ENCODE measurements at regions not wholly inside any gene's neighbourhood (a gene's known extent, or its start where the extent isn't known, plus 50 kb on each side); places are given as distances from the start of the nearest gene placed in this dataset.

DNA sequence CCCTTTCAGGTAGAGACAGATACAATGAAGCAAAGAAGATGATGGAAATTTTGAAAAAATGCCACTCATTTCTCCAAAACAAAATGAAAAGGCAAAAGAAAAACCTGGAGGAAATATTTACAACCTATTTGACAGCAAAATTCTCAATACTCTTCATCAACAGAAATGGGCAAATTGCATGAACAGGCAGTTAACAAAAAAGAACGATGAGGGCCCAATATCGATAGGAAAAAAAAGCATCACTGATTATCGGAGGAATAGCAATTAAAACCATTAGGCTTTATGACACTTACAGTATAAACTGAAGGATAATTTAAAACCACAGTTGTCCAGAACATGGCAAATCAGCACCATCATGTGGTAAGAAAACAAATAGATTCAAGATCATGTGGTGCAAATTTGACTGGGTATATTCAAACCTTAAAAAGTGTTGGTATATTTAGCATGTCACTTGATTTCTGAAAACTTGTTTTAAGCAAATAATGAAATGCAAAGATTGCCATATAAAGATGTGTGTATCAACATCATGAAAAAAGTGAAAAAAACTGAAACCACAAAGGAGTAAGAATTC is 222.9 kb downstream of the BRD1 start:
- no peak for DNase-seq

DNA sequence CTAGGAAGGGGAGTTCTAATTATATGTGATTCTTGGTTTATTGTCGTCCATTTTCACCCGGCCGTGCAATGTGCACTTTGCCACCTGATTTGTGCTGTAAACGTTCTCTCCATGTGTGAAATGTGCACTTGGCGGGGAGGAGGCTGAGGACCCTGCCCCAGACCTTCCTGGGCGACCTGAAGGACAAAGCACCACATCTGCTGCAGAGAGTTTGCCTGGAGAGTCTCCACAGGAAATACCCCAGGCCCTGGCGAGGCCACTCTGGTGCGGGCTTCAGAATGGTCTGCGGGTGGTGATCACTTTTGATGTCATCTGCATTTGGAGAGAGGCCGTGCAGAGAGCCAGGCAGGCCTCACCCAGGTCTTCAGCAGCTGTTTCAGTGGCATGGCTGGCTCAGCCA is 224.7 kb downstream of the BRD1 start:
- DNase-seq = no peak

DNA sequence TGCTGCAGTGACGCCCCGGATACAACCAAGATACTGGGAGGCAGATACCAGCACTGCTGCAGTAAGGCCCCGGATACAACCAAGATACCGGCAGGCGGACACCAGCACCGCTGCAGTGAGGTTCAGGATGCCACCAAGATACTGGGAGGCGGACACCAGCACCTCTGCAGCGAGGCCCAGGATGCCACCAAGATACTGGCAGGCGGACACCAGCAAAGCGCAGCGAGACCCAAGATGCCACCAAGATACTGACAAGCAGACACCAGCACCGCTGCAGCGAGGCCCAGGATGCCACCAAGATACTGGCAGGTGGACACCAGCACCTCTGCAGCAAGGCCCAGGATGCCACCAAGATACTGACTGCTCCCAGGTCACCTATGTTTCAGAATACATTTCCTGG is 225.2 kb downstream of the BRD1 start:
- DNase-seq = no peak

DNA sequence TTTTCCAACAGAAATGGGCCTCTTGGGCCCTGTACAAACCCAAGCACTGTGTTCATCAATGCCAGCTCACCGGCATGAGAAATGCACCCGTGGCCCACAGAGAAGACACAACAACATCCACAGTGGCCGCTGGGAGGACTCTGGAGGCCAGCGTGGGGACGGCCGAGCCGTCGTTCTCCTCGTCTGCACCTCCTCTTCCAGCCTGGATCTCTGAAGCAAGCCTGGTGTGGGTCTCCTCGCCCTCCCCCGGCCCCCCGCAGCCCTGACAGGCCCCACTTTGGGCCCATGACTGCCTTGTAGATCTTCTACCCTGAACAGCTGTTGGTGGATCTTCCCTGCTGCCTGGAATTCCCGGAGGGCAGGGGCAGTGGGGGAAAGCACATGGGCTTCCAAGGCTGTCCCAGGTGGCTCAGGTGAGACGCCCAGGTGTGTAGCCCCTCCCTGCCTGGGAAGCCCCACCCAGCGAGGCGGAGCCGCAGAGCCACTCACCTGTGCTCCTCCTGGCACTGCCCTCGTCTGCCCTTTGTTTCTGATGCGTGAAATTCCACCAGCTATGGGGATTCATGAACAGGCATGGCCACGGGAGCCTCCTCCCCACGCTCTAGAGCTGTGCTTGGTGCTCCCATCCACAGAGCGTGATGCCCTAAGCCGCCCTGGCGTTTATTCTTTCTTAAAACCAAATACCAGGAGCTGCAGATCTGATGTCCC is 225.9 kb downstream of the BRD1 start:
- DNase-seq = no peak

DNA sequence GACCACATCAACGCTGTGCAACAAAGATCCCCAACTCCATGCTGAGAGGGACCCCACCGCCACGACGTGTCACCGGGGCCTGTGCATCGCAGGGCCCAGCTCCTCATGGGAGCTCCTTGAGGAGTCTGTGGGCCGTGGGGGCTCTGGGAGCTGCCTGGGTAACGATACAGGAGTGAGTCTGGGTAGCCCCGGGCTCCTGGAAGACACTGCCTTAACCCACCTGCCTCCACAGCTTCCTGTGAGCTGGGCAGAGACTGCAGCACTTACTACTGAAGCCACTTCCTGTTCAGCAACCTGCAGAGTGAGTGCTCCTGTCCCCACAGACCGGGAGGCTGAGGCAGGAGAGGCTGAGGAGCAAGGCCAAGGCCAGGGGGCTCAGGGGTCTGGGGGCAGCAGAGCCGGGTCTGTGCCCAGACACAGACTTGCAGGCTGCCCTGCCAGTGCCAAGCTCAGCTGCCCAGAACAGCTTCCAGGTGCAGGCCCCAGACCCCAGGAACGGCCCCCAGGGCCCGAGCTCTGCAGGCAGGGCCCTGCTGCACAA is 226.7 kb downstream of the BRD1 start:
- no peak for DNase-seq

DNA sequence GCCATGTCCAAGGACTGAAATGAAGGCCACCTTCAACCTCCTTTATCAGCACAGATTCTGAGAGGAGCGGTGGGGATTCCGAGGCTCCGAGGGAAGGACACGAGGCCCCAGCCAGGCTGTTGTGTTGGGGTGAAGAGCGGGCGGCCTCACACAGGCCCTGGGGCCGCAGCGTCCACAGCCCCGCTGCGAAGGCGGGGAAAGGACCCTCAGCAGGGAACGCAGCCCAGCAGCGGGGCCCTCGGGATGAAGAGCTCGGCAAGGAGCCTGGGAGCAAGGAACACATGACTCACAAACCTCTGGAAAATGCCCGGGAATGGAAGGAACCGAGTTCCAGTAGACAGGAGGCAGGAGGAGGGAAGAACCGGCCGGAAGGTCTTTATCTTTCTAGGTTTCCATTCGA is 227.2 kb downstream of the BRD1 start:
- DNase-seq = peak; percentile 68

DNA sequence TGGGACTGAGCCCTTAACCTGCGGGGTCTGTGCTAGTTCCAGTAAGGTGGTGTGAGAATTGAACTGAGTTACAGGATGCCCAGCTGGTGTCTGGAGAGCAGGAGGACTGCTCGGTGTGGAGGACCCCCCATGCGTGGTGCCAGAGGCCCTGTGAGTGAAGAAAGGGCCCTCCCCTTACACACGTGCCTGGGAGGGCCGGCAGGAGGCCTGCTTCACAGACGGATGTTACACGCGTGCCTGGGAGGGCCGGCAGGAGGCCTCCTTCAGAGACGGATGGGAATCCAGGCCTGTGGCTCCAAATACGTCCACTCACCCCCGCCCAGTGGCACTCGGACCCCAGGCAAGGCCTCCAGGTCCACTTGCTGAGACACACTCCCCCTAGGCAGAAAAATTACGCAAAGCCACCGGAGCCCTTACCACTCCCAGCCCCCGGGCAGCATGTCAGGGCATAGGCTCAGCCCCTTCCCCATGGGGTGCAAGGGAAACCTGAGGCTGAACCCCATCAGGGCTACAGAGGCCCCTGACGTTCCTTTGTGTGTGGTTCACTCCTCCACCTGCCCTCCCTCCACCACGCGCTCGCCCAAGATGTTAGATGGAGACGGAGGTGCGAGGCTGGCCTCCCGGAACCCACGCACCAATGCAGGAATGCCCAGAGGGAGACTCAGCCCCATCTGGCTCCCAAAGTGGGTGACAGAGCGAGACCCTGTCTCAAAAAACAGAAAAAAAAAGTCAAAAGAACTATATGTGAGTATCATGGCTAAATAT is 227.8 kb downstream of the BRD1 start:
- DNase-seq = no peak

DNA sequence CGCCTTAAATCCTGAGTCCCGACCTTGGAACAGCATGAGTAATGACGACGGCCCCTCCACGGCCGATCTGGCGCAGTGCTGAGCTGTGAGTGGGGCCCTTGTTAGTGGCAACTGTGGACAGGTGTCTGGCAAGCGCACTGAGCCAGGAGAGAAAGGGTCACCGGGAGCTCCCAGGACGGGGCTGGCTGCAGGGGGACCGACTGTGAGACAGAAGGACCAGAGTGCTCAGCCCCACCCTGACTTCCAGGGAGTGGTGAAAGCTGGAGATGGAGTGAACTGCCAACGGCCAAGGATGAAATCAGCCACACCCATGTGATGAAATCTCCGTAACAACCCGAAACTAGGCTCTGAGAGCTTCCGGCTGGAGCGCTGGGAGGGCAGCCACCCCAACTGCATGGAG is 228.6 kb downstream of the BRD1 start:
- DNase-seq = no peak

DNA sequence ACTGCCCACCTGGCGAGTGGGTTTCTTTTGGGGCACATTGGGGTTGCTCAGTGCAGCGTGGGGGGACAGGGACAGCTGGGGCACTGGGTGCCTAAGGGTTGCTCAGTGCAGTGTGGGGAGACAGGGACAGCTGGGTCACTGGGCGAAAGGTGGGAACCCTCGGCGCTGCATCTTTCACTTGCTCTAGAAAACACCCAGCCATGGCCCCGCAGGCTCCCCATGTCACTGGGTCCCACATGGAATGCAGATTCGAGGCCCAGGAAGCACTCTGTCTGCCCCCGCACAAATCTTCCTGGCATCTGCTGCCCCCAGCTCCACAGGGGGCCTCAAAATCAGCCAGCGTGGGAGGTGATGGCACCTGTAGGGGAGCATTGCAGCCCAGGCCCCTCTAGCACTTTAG is 229.3 kb downstream of the BRD1 start:
- no peak for DNase-seq

DNA sequence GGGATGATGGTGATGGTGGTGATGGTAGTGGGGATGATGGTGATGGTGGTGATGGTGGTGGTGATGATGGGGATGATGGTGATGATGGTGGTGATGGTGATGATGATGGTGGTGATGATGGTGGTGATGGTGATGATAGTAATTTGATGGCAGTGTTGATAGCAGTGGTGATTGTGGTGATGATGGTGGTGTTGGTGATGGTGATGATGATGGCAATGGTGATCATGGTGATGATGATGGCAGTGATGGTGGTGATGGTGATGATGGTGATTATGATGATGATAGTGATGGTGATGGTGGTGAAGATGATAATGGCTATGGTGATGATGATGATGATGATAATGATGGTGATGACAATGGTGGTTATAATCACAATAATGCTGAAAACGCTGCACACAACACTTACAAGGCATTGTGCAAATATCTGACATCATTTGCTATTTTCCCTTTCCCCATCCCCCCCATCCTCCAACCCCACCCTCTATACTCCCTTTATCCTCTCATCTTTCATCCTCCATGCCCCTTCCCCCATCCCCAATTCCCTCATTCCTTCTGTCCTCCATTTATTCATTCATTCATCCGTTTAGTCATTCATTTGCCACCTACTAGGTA is 230.1 kb downstream of the BRD1 start:
- DNase-seq = no peak

DNA sequence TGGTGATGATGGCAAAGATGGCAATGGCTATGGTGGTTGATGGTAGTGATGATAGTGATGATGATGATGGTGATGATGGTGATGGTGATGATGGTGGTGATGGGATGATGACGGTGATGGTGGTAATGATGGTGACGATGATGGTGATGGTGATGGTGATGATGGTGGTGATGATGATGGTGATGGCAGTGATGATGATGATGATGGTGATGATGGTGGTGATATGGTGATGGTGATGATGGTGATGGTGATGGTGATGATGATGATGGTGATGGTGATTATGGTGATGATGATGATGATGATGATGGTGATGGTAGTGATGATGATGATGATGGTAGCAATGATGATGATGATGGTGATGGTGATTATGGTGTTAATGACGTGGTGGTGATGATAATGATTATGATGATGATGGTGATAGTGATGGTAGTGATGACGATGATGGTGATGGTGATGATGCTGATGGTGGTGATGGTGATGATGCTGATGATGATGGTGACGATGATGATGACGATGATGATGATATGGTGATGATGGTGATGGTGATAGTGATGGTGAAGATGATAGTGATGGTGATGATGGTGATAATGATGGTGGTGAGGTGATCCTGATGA is 232.1 kb downstream of the BRD1 start:
- DNase-seq = no peak

DNA sequence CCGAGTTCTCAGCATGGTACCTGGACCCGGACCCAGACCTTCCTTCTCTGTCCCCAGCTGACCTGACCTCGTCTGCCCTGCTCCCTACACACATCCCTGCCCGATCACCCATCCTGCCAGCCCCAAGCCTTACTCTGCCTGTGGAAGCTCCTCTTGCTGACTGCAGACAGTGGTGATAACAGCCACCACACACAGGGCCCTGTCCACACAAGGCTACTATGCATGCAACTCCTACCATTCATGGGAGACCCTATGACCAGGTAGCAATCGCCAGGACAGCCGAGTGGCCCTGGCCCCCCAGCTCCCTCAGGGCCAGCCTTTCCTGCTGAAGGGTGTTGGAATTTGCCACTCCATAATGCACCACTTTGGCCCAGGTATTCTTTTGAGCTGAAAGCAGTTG is 233.6 kb downstream of the BRD1 start:
- DNase-seq = no peak

DNA sequence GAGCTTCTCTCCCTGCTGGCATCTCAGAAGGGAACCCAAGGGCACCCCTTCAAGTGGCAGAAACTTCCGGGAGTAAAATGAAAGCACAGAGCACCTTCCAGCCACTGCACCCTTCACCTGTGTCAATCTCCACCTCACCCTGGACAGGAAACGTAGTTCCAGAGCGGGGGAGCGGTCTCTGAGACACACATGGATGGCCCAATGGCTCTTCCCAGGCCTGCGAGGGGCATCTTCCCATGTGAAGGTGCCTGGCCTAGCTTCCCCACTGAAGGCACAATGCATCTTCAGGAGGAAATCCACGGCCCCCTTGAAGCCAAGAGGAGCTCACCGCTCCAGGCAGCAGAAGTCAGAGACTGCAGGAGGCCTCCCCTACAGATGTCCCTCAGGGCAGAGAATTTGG is 234.2 kb downstream of the BRD1 start:
- DNase-seq = no peak

DNA sequence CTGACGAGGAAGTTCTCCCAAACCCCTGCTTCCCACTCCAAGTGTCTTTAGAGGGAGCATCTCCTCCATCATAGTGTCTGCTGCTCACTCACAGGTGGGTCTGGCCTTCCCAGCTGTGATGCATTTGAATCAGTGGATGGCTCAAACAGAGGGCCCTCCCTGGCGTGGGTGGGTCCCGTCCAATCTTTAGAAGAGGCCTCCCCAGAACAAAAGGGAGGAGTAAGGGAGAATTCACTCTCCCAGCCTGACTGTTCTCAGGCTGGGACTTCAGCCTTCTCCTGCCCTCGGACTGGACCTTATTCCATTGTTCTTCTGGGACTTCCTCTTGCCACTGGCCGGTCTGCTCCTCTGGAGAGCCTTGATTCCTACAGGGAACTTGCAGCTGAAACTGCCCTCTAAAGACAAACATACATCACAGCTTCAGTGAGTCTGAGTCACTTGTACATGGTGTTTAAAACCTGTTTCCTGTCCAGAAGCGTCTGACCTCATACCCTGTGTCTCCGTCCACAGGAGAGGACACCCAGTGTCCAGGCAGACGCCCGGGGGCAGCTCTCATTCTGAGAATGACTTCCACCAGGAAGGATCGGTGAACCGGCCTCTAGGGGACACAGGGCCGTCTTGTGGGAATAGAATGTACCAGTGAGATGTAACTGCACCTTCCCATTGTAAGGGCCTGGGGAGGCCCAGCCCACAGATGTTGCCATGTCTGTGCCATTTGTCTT is 234.7 kb downstream of the BRD1 start:
- no peak for DNase-seq

DNA sequence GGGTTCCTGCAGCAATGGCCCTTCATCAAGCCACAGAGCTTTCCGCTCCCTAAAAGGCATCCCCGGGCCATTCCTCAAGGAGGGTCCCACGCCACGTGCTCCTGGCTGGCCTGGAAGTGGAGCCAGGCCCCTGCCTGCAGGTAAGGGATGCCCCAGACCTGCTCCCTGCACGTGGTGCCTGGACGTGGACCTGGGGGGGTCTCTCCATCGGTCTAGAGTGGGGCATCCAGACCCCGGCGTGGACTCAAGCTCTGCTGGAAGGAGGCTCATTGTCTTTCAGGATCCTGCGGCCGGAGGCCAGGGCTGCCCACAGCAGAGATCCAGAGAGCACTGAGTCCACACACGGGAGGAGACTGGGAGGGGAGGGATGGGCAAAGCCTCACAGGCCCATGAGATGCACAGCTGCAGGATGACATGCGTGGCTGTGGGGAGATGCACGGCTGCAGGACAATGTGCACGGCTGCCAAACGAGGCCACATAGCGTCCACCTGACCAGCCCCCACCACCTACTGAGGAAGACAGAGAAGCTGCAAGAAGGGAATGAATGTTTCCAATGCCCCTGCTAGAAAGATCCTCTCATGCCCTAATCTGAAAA is 236.7 kb downstream of the BRD1 start:
- no peak for DNase-seq

DNA sequence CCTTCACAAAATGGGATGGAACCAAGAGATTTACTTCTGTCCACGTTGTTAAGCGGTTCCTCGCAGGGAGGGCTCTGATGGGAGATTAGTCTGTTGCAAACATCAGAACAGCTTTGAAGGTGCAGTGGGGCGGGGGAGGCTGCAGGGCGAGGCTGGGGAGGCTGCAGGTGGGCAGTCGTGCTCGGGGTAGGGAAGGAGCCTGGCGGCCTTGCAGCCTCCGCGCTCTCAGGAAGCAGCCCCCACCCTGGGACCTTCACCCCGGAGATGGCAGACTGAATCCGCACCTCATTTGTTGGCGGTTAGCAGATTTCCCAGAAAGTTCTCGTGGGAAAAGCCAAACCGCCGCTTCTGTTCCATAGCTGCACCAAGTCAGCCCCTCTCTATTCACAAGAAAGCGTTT is 237.3 kb downstream of the BRD1 start:
- DNase-seq = no peak

DNA sequence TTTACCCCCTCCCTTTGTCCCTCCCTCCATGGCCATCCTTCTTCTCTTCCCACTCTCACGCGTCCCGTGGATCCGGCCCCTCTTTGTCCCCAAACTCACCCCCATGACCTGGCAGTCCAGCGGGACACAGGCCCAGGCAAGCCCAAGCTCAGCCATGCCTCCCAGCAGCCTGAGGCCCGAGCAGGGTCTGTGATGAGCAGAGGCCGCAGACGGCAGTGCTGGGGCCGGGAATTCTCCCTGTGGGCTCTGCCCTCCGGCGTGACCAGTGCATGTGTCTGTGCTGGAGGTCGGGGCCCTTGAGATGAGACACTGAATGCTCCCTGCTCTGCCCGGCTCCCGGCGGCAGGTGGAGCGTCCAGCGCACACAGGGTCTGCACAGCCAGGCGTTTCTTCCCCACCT is 237.9 kb downstream of the BRD1 start:
- no peak for DNase-seq

DNA sequence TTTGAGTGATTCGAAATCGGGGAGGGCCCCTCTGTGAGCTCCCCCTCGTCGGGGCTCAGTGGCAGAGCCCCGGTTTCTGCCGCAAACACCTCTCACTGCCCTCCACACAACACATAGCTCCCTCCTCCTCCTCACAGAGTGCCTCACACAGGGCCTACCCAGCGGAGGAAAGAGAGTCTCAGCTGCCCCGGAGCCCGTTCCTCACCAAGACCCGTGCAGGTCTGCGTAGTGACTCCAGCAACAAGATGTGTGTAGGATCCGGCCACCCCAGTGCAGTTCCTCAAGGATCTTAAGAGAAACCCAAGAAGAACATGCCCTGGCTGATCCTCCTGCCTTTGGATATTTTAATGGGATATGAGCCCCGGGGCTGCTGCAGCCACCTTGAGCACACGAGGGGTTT is 238.4 kb downstream of the BRD1 start:
- no peak for DNase-seq

DNA sequence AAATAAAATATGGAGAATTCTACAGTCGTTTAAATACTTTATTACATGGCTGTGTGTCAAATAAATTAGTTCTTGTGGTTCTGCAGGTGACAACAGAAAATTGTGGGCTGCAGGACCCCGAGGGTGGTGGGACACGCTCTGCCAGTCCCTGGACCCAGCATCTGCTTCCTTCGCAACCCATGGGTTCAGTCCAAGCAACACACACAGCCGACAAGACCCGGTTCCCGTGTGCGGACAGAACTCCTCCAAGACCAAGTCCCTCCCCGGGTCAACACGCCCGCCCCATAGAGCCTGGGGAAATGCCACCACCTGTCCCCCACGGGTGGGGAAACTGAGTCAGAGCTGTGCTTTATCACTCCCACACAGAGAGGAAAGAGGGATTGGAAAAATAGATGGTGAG is 238.9 kb downstream of the BRD1 start:
- no peak for DNase-seq

DNA sequence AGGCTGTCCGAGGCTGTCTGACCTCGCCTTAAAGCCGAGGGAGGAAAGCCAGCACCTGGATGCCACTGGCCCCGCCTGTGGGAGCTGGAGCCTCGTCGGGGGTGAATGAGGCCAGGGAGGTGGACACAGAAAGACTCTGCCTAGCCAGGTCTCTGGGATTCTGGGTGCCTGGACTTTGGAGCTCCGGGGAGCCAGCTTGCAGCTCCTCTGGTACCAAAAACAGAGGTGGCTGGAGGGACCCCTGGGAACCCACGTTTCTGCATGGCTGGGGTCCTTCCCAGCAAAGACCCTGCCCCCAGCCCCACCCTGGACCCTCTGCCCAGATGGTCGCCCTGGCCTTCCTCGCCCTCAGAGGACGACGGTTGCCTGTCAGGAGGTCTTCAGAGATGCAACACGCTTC is 239.7 kb downstream of the BRD1 start:
- no peak for DNase-seq

DNA sequence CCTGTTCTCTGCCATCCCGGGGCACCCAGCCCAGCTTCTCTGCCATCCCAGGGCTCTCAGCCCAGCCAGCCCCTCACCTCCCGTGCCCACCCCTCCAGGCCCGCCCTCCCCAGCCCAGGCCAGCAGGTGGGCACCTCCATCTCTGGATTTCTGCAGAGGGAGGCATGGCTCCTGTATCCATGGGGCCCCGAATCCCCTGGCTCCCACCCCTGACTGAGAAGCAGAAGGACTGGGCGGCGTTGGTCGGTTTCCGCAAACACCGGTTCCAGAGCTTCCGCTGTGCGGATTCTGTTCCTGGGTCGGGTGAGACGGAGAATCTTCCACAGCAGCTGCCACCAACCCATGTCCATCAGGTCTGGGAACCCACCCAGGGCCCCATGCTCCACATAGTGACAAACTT is 240.3 kb downstream of the BRD1 start:
- DNase-seq = no peak
